Amygdala (tissue), 56 donors: ENCODE measurements at regions not wholly inside any gene's neighbourhood (a gene's known extent, or its start where the extent isn't known, plus 50 kb on each side); places are given as distances from the start of the nearest gene placed in this dataset.

Source experiments
- DNase-seq, 56 donors: peaks; one replicate each; lab custom pipeline; 2025; lab: John Stamatoyannopoulos, UW

DNA sequence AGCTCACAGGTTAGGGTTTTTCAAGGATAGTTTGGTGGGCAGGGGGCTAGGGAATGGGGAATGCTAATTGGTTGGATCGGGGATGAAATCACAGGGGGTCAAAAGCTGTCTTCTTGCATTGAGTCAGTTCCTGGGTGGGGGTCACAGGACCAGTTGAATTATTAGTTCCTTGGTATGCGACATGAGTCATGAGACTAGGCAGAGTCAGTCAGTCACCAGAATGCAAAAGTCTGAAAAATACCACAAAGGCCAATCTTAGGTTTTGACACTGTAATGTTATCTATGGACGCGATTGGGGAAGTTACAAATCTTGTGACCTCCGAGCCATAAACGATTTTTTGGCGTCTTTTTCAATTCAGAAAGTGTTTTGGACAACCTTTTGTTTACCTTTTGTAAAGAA lies 101.2 kb downstream of the ZNF519 start:
- DNase-seq, result no peak

DNA sequence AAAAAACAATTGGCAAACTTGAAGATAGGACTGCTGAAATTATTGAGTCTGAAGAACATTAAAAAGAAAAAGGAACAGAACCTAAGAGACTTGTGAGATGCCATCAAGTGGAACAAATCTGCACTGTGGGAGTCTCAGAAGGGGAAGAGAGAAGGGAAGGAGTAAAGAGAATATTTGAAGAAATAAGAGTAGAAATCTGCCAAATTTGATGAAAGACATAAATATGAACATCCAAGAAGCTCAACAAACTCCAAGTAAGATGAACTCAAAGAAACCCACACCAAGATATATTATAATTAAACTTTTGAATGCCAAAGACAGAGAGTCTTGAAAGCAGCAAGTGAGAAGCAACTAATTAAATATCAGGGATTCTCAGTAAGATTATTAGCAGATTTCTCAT lies 102.7 kb downstream of the ZNF519 start:
- no peak for DNase-seq

DNA sequence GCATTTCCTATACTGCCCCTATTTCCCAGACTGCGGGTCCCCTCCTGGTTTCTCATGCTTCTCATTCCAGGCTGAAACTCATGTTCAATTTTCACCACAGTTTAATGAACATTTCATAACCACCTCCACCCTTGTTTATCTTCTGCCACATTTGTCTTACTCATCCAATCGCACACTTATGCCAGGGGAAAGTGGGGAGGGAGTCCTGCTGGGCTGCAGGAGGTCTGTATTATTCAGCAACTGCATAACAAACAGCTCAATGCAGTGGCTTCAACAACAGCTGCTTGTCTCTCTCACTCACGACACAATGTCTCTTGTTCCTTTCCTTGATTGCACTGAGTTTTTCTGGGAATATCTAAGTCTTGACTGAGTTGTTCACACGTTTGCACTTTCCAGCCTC lies 106.0 kb downstream of the ZNF519 start:
- peak in 1 of 56 donors; percentile 7 for DNase-seq

DNA sequence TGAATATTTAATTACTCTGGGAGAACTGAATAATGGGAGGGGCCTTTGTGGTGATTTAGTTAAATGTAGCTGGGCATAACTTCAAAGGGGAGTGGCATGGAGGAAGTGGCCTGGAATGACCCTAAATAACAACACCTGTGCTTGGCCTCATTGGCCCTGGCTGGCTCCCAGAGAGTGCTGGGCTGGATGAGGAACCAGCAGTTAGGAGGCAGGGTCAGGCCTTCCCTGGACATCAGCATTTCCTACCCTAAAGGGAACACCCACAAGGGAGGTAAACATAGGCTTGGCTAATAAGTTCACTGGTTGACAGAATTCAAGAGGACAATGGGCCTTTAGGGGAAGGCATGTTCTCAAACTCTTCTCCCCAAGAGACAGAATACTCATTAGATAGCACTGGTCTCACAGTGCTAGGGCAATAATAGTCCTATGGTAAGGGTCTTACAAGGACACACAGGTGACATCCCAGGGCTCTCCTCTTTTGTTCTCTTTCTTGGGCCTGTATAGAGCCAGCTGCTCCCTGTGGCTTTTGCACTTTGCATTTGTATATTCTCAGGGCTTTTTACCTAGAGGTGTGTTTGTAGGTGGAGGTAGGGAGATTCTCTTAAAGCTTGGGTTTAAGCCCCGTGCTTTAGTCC lies 106.8 kb downstream of the ZNF519 start:
- DNase-seq, result no peak

DNA sequence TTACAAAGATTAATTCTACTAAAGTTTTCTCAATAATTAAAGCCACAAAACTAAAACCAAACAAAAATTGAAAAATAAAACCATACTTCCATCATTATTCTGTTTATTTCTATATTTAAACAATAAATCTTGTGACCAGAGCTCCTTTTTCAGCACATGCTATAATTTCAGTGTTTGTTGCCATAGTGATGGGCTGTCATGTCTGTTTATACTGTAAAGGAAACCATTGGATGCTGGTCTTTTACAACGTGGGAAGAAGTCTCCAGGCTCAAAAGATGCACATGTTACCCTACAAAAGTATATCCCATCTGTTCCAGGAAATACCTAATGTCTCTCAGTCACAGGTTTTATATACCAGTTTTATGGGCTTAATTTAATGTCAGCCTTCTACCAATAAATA lies 100.1 kb upstream of the MC2R start:
- no peak for DNase-seq

DNA sequence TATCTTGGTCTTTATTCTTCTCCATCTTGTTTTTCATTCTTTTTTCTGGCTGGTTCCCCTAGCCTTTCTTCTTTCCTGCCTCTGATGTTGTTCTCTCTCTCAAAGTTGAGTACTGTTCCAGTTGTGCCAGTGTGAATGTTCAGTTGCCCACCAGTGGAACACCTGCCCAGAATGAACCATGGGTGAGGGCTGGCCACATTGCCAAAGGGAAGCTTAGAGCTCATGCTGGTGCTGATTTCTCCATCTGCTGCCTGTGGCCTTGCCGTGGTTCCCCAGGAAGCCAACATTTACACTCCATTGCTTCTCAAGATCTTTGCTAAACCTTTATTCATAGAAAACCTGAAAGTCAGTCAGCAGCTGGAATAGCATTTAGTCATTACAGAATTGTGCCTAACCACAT lies 99.1 kb upstream of the MC2R start:
- DNase-seq, result no peak

DNA sequence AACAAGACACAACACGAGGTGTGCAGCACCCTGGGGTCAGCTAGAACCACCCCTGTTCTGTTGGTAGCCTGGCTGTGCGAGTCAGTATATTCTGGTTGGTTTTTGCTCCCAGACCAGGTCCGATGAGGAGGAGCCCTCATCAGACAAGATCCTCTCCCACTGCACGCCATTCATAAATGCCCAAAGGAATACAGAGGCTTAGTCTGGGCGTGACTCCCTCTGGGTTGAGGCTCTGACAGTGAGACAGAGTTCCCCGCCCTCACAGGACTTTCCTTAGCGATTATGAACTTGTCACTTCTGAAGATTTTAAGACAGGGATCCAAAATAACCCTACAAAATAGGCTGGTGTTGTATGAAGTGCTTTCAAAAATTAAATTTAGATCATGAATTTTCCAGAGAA lies 85.5 kb upstream of the MC2R start:
- no peak for DNase-seq

DNA sequence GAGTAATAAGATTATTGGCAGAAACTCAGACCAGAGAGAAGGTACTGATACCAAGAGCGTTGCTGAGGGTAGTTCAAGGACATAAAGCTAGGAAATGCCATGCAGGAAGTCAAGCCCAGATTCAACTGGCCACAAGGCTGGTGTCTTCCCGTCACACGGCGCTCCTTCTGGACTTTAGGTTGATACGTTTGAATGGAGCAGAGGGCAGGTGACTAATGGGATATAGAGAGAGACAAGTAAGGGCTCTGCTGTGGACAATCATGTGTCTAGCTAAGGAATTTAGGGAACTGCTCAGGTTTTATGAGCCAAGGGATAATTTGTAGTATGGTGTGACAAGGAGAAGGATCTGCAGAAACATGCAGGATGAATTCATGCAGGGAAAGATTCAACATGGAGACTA lies 83.9 kb upstream of the MC2R start:
- no peak for DNase-seq

DNA sequence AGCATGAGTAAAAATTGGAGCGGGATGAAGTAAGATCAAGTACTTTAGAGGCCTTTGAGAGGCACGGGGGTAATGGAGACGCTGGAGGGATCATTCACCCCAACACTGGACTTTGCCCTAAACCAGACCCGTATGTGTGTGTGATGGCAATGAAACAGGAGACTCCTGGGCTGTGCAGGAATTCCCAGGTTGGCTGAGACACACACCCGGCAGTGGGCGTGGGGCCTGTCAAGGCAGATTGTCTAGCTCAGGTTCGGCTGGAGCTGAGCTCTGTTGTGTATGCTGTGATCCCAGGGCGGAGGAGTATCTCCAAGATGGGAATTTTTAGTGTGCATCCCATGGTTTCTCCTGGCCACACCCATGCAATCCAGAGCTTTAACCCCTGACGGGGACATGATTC lies 83.2 kb upstream of the MC2R start:
- no peak for DNase-seq

DNA sequence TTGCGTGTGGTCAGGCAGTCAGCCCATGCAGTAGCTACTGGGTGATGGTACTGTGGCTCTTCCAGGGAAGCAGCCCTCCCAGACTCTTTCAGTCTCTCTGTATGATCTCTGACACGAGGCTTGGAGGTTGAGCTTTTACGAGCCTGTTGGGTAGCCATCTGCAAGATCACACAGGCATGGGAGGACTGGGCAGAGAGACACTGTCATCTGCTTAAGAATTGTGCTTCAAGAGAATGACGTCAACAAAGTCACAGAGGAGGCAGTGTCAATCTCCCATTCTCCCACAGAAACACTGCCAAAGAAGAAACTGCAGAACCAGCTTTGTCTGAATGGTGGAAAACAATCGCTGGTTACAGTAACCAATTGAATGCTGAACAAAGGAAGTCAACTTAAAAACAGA lies 78.4 kb upstream of the MC2R start:
- DNase-seq, result peak in 20 of 56 donors; percentile 2 to 70 (median 26)

DNA sequence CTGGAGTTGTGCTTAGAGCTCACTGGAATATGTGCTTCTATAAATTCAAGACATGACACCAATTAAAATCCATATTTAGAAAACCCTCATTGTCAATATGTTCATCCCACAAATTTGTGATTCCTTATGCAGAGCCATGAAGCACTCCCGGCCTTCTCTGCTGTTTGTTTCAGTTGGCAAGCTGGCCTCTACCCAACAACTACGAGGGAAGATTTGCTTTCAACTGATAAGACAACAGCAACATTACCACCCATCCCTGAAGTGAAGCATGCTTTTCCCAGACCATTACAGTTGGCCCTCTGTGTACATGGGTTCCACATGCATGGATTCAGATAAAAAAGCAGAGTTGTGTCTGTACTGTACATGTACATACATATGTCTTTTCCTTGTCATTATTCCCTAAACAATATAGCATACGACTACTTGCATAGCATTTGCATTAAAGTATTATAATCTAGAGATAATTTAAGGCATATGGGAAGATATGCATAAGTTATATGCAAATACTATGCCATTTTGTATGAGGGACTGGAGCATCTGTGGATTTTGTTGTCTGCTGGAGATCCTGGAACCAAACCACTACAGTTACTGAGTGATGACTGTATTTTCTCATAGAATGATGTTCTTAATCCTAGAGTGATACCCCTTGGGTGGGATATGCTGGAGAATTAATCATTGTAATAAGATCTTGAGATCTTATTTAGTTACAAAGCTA lies 77.6 kb upstream of the MC2R start:
- no peak for DNase-seq

DNA sequence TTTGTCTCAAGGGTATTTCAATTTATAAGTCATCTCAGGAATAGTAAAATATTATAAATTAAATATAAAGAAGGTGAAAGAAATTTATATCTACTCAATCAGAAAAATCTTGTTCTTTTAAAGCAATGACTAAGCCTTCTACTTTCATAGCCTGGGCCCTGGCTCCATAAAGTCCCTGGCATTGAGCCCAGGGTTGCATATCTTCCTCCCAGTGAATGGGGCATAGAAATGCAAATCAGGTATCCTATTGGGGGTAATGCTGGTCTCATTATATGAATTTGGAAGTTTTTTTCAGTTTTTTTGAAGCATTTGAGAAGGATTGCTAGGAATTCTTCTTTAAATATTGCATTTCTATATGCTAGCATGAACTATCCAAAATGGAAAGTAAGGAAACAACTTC lies 73.9 kb upstream of the MC2R start:
- no peak for DNase-seq

DNA sequence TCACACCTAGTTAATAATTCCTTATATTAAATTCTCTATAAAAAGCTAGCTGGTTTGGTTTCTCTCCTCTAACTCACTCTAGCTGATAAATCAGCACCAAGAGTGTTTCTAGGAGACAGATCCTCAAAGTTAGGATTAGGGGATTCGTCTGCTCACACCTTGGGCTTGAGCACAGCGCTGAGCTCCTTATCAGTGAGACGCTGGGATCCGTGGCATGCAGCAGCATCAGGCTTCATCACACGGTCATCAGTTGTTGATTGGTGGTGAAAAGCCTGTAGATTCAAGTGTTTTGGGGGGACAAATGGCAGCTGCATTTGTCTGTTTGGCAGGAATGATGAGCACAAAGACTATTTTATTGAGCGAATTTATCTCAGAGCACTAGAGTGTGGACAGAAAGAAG lies 72.6 kb upstream of the MC2R start:
- DNase-seq, result no peak

DNA sequence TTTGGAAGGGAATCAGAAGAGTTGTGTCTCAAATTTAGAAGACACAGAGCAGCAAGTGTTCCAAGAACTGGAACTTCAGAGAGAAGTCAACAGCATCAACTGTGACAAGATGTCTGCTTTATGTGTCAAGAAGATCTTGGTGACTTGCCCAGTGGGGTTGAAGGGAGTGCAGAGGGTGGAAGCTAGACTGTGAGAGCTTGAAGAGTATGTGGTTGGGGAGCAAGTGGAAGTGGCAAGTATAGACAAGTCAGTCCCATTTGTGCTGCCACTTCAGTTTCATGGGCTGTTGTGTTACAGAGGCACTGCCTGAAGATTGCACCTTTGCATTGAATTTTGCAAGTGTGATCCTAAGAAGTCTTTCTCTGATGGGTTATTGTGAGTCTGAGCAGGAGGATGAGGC lies 68.7 kb upstream of the MC2R start:
- no peak for DNase-seq

DNA sequence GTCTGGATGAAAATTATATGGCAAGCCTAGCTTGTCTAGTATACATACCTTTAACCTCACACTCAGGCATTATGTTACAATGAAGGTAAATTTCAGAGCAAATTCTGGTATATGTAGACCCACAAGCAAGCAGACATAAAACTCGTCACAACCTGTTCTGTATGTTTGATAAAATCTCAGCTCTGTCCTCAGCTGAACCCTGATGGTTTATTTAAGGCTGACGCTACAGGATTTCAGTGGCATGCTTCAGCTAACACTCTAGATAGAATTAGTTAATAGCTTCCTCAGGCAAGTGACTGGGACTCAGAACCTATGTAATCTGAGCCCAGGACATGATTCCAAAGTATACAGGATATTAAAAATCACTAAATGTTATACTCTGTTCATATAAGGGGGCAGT lies 68.2 kb upstream of the MC2R start:
- no peak for DNase-seq

DNA sequence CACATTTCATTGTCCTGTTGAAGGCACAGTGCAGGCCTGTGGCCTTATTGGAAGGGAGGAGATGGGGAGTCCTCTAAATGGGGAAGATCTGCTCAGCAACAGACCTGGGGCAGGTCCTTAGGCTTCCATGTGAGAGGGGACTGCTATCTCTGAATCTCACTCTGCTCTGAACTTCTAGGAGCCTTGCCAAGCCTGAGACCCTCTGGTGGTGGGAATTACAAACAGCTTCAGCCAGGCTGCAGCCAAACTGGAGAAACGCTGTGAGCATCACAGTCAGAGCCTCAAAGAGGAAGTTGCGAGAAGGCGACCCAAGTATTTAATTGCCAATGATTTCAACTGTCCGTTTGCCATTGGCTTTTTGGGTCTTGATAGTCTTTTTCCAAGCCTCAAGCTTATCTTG lies 66.8 kb upstream of the MC2R start:
- no peak for DNase-seq

DNA sequence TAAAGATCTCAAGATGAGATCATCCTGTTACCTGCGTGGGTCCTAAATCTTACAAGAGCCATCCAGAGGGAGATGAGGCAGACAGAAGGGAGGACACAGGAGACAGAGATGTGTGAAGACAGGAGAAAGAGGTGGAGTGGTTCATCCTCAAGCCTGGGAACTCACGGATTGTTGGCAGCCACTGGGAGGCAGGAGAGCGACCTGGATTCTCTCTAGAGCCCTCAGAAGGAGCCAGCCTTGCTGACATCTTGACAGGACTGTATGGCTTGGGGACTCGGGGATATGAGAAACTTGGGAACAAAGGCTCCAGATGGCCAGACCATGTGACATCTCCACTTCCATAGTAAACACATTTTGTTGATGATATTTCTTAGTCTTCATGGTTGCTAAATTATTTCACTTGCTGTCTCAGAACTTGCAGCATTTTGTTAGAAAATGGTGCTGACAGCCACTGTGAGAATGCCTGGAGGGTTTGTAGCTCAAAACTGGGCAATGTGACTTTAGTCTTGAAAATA lies 57.8 kb upstream of the MC2R start:
- DNase-seq, result peak in 2 of 56 donors; percentile 1 to 3
